Dendritic cell treated with granulocyte-macrophage colony-stimulating factor and Interleukin-4, amounts not matched to agents 40 ng/mL and 50 ng/mL, for 4 days (primary cell): ENCODE measurements at regions not wholly inside any gene's neighbourhood (a gene's known extent, or its start where the extent isn't known, plus 50 kb on each side); places are given as distances from the start of the nearest gene placed in this dataset.

Experiments
- H3K27ac Mint-ChIP-seq: one replicate; pipeline ENCODE4 v1.8.0; 2022; ENCODE audit warnings: mild to moderate bottlenecking, mixed read lengths
- H3K27me3 Mint-ChIP-seq: one replicate; pipeline ENCODE4 v1.8.0; 2022; ENCODE audit warnings: mild to moderate bottlenecking, mixed read lengths
- H3K36me3 Mint-ChIP-seq: one replicate; pipeline ENCODE4 v1.8.0; 2022; ENCODE audit warnings: low read depth, mixed read lengths
- H3K4me1 Mint-ChIP-seq: one replicate; pipeline ENCODE4 v1.8.0; 2022; ENCODE audit warnings: low read depth, mixed read lengths
- H3K4me3 Mint-ChIP-seq: one replicate; pipeline ENCODE4 v1.8.0; 2022; ENCODE audit warnings: mild to moderate bottlenecking, moderate library complexity, mixed read lengths
- H3K9me3 Mint-ChIP-seq: one replicate; pipeline ENCODE4 v1.8.0; 2022; ENCODE audit warnings: mixed read lengths
- intact Hi-C: fragments of 100-400 bp; cut with micrococcal nuclease; formaldehyde crosslinking; loops from one replicate; pipeline ENCODE4 v1.15.0; 2022

- Mint-ChIP-seq H3K36me3 (no peaks in the 10 kb centered on the region), H3K9me3 (no peaks in the 10 kb centered on the region), H3K27ac (no peak overlapping the region), H3K4me1 (peaks cover 12% of the 10 kb centered on the region), H3K4me3 (no peak overlapping the region), H3K27me3 (peaks cover 27% of the 10 kb centered on the region)
- intact Hi-C loops, result loop anchor here (1.0 kb wide), 1 partner anchor 759 kb away; no protein-coding TSS in a partner anchor
These were observed 170.3 kb upstream of the ZBED5 start for GRCh38 chr11:11028017-11028692.

GRCh38 chr11:11027288-11027687 is 169.4 kb upstream of the ZBED5 start:
- Mint-ChIP-seq H3K4me3 (no peak overlapping the region), H3K27ac (no peak overlapping the region), H3K27me3 (peaks cover 22% of the 10 kb centered on the region), H3K9me3 (no peaks in the 10 kb centered on the region), H3K4me1 (peaks cover 12% of the 10 kb centered on the region), H3K36me3 (no peaks in the 10 kb centered on the region)
- intact Hi-C loops, result no loop called here

- no peaks in the 10 kb centered on the region for H3K9me3 Mint-ChIP-seq
- intact Hi-C loops, result no loop called here
- H3K4me3 Mint-ChIP-seq, result no peak overlapping the region
- peaks cover 34% of the 10 kb centered on the region for H3K4me1 Mint-ChIP-seq
- H3K27ac Mint-ChIP-seq, result no peak overlapping the region
- H3K27me3 Mint-ChIP-seq, result peaks cover 18% of the 10 kb centered on the region
- H3K36me3 Mint-ChIP-seq, result no peaks in the 10 kb centered on the region
These were observed 167.2 kb upstream of the ZBED5 start for GRCh38 chr11:11025087-11025486.

GRCh38 chr11:11022125-11022730 is 164.4 kb upstream of the ZBED5 start:
- H3K9me3 Mint-ChIP-seq, result no peaks in the 10 kb centered on the region

GRCh38 chr11:11021563-11021962 is 163.7 kb upstream of the ZBED5 start:
- intact Hi-C loops, result loop anchor here (5.0 kb wide), 1 partner anchor 144 kb away; no protein-coding TSS in a partner anchor
- peak overlapping the region; percentile 26 for H3K27ac Mint-ChIP-seq

More at GRCh38 chr11:11022125-11022730, 164.4 kb upstream of the ZBED5 start:
- intact Hi-C loops, result loop anchor here (1.0 to 5.0 kb wide), 3 partner anchors 89 to 229 kb away; no protein-coding TSS in a partner anchor
- Mint-ChIP-seq H3K4me1 (peaks cover 33% of the 10 kb centered on the region), H3K4me3 (no peak overlapping the region), H3K36me3 (no peaks in the 10 kb centered on the region), H3K27me3 (peaks cover 6% of the 10 kb centered on the region), H3K27ac (no peak overlapping the region)

GRCh38 chr11:11020747-11021149 is 162.9 kb upstream of the ZBED5 start:
- intact Hi-C loops, result loop anchor here (5.0 kb wide), 1 partner anchor 143 kb away; no protein-coding TSS in a partner anchor

More at GRCh38 chr11:11021563-11021962, 163.7 kb upstream of the ZBED5 start:
- Mint-ChIP-seq H3K4me1 (peaks cover 33% of the 10 kb centered on the region), H3K27me3 (peaks cover 6% of the 10 kb centered on the region), H3K36me3 (no peaks in the 10 kb centered on the region), H3K4me3 (no peak overlapping the region), H3K9me3 (no peaks in the 10 kb centered on the region)

GRCh38 chr11:11020219-11020726 is 162.4 kb upstream of the ZBED5 start:
- Mint-ChIP-seq H3K4me1 (peaks cover 31% of the 10 kb centered on the region), H3K9me3 (no peaks in the 10 kb centered on the region), H3K27ac (peak overlapping the region; percentile 26), H3K4me3 (no peak overlapping the region), H3K36me3 (no peaks in the 10 kb centered on the region), H3K27me3 (peaks cover 6% of the 10 kb centered on the region)
- intact Hi-C loops, result loop anchor here (5.0 kb wide), 1 partner anchor 143 kb away; no protein-coding TSS in a partner anchor

More at GRCh38 chr11:11020747-11021149, 162.9 kb upstream of the ZBED5 start:
- Mint-ChIP-seq H3K4me1 (peaks cover 33% of the 10 kb centered on the region), H3K4me3 (no peak overlapping the region), H3K36me3 (no peaks in the 10 kb centered on the region), H3K9me3 (no peaks in the 10 kb centered on the region), H3K27ac (peak overlapping the region; percentile 26), H3K27me3 (peaks cover 6% of the 10 kb centered on the region)

- Mint-ChIP-seq H3K4me1 (peaks cover 32% of the 10 kb centered on the region), H3K9me3 (no peaks in the 10 kb centered on the region), H3K4me3 (no peak overlapping the region), H3K27ac (no peak overlapping the region), H3K27me3 (peaks cover 8% of the 10 kb centered on the region), H3K36me3 (no peaks in the 10 kb centered on the region)
- intact Hi-C loops, result no loop called here
These were observed 159.1 kb upstream of the ZBED5 start for GRCh38 chr11:11016943-11017342.

GRCh38 chr11:11016068-11016467 is 158.2 kb upstream of the ZBED5 start:
- intact Hi-C loops, result no loop called here
- no peak overlapping the region for H3K27ac Mint-ChIP-seq

GRCh38 chr11:11011617-11012016 is 153.8 kb upstream of the ZBED5 start:
- Mint-ChIP-seq H3K9me3 (no peaks in the 10 kb centered on the region), H3K27me3 (peaks cover 22% of the 10 kb centered on the region)

More at GRCh38 chr11:11016068-11016467, 158.2 kb upstream of the ZBED5 start:
- Mint-ChIP-seq H3K4me1 (peaks cover 29% of the 10 kb centered on the region), H3K4me3 (no peak overlapping the region), H3K9me3 (no peaks in the 10 kb centered on the region), H3K27me3 (peaks cover 10% of the 10 kb centered on the region), H3K36me3 (no peaks in the 10 kb centered on the region)

GRCh38 chr11:11010624-11011127 is 152.8 kb upstream of the ZBED5 start:
- Mint-ChIP-seq H3K36me3 (no peaks in the 10 kb centered on the region), H3K27me3 (peaks cover 22% of the 10 kb centered on the region), H3K4me3 (no peak overlapping the region), H3K27ac (peak overlapping the region; percentile 61), H3K9me3 (no peaks in the 10 kb centered on the region), H3K4me1 (peaks cover 41% of the 10 kb centered on the region)
- intact Hi-C loops, result loop anchor here (5.0 kb wide), 1 partner anchor 33 kb away; no protein-coding TSS in a partner anchor

More at GRCh38 chr11:11011617-11012016, 153.8 kb upstream of the ZBED5 start:
- intact Hi-C loops, result loop anchor here (5.0 kb wide), 1 partner anchor 34 kb away; no protein-coding TSS in a partner anchor
- no peaks in the 10 kb centered on the region for H3K36me3 Mint-ChIP-seq
- H3K4me3 Mint-ChIP-seq, result no peak overlapping the region
- H3K27ac Mint-ChIP-seq, result no peak overlapping the region
- peaks cover 41% of the 10 kb centered on the region for H3K4me1 Mint-ChIP-seq

GRCh38 chr11:11009179-11009578 is 151.3 kb upstream of the ZBED5 start:
- Mint-ChIP-seq H3K9me3 (no peaks in the 10 kb centered on the region), H3K4me1 (peaks cover 41% of the 10 kb centered on the region), H3K4me3 (no peak overlapping the region), H3K36me3 (no peaks in the 10 kb centered on the region), H3K27me3 (peaks cover 21% of the 10 kb centered on the region), H3K27ac (peak overlapping the region; percentile 1)
- intact Hi-C loops, result no loop called here

GRCh38 chr11:11004069-11004468 is 146.2 kb upstream of the ZBED5 start:
- intact Hi-C loops, result no loop called here
- peaks cover 21% of the 10 kb centered on the region for H3K4me1 Mint-ChIP-seq
- peaks cover 29% of the 10 kb centered on the region for H3K27me3 Mint-ChIP-seq
- H3K36me3 Mint-ChIP-seq, result no peaks in the 10 kb centered on the region
- no peaks in the 10 kb centered on the region for H3K9me3 Mint-ChIP-seq
- H3K27ac Mint-ChIP-seq, result no peak overlapping the region
- H3K4me3 Mint-ChIP-seq, result no peak overlapping the region

GRCh38 chr11:11003226-11003625 is 145.4 kb upstream of the ZBED5 start:
- intact Hi-C loops, result no loop called here
- Mint-ChIP-seq H3K27ac (no peak overlapping the region), H3K9me3 (no peaks in the 10 kb centered on the region), H3K4me1 (peaks cover 14% of the 10 kb centered on the region), H3K4me3 (no peak overlapping the region), H3K27me3 (peaks cover 27% of the 10 kb centered on the region), H3K36me3 (no peaks in the 10 kb centered on the region)
